HG02763 (cell line): ENCODE measurements at regions not wholly inside any gene's neighbourhood (a gene's known extent, or its start where the extent isn't known, plus 50 kb on each side); places are given as distances from the start of the nearest gene placed in this dataset.

ENCODE experiments used
- ATAC-seq: cut with Tn5 transposase; IDR thresholded peaks from one replicate; pipeline ENCODE4 v1.9.1; 2021; ENCODE audit warnings: mild to moderate bottlenecking, moderate library complexity; ENCODE audit not compliant: unreplicated experiment

DNA sequence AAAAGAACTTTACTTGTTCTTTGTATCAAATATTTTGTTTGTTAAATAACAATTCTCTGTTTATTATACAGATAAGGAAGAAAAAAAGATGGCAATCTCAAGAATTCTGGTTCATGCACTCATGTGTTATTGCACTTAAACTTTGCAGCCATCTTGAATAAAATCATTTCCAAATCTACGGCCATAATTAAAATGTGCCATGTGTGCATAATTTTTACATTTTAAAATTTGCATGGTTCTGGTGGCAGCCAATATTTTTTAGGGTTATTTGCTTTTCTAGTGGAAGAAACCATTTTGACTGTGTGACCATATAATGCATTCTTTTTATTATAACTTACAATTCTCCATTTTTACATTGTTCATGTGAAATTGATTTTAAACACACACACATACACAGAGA is 1518.1 kb upstream of the ZEB2 start:
- no peak for ATAC-seq

- ATAC-seq = no peak
Observed at GRCh38 chr2:146037334-146037870, 1517.5 kb upstream of the ZEB2 start.

DNA sequence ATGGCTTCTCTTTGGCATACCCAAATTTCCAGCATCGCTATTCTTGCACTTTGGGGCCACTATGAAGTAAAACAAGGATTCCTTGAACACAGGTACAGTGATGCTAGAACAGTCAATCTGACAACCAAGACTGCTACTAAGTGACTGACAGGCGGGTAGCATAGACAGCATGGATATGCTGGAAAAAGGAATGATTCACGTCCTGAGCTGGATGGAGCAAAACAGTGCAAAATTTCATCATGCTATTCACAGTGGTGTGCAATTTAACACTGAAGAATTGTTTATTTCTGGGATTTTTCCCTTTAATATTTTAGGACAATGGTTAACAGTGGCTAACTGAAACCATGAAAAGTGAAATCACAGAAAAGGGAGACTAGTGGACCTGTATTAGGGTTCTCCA is 1511.2 kb upstream of the ZEB2 start:
- no peak for ATAC-seq

DNA sequence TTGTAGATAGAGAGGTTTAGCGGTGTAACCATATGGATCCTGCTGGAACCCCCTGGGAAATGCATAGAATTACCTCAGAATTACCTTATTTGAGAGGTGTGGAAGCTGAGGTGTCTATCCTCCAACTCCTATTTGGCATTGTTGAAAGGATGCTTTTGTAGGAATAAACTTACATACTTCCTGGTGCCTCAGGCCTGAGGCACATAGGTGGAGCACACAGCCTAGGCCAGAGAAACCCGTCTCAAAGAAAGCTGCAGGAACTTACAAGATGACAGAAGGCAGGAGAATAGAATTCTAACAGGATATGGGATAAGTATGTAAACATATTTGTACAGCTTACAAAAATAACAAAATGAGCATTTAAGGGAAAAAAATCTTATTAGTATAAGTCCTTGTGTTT is 1507.2 kb upstream of the ZEB2 start:
- ATAC-seq = no peak

GRCh38 chr2:146025519-146025918 is 1505.6 kb upstream of the ZEB2 start:
- ATAC-seq = no peak

DNA sequence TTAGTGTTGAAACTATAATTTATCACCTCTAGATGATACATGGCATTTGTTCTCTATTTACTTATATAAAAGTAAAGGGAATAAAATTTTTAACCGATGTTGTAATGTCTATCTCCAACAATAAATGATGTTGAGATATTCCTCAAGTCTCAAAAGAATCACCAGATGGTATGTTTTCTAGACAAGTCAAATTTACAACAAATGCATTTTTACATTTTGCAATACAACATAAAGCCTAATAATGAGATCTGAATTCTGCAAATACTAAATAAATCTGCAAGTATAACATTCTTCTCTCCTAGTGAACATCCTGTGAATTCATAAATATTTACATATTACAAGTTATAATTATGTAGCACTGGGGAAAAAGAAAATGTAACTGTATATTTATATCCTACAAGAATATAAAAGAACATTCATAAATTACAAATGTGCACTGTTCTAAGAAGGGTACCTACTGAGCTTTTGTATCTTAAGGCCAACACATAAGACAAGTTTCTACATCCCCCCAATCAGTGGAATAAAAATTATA is 1504.4 kb upstream of the ZEB2 start:
- no peak for ATAC-seq

DNA sequence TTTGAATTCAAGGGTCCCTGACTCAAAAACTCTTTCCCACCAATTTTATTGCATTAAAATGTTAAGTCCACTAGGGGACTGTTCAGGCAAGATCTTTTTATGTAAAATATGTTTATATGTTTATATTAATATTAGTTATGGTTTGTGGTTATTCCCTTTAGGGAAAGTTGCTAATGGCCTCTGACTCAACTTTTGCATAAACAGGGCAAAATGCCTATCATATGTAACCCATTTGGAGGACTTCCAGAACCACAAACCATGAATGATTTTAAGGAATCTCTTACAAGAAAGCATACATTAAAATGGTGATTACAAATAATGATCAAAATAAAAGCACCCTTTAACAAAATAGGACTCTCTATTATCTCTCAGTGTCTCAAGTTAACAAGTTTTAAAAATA is 1484.5 kb upstream of the ZEB2 start:
- no peak for ATAC-seq

- no peak for ATAC-seq
Observed at GRCh38 chr2:146003337-146003736, 1483.4 kb upstream of the ZEB2 start.

DNA sequence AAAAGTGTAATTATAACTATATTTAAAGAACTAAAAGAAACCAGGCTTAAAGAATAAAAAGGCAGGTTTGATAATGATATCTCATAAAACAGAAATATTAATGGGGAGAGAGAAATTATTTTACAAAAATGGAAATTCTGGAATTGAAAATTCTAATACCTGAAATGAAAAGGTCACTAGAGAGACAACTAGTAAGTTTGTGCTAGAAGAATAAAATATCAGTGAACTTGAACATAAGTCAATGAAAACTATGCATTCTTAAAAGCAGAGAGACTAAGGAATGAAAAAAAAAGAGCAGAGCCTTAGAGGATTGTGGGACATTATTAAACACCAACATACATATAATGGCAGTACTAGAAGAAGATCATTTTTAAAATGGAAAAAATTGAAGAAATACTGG is 1475.0 kb upstream of the ZEB2 start:
- no peak for ATAC-seq

DNA sequence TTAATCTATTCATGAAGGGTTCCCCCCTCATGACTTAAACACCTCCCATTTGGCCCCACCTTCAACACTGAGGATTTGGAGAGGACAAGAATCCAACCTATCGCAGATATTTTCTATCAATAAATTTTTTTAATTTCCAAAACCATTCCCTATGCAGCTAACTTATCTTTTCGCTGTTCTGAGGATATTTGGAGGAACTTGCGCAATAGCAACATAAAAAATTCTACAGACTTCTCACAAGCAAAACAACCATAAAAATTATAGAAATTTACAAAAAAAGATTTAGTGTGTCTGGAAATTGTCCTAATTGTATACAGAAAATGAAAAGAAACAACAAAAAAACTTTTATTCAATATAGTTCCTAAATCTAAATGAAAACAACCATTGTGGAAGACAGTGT is 1472.7 kb upstream of the ZEB2 start:
- ATAC-seq = no peak

DNA sequence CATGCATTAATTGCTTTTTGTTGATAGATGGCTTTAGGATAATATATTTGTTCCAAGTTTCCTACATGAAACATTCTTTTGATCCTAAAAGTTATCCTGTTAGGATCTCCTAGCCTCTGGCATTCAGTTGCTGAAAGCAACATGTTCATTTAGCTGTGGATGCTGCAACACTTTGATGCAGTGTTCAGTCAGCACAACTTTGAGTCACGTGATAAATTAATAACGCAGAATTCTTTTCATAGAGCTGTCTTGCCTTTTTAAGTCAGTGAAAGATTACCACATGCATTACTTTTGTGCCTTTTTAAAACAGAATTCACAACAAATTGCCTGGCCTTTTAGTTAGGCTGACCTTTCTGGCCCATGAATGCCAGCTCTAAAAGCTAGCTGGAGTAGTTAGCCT is 1467.9 kb upstream of the ZEB2 start:
- no peak for ATAC-seq

DNA sequence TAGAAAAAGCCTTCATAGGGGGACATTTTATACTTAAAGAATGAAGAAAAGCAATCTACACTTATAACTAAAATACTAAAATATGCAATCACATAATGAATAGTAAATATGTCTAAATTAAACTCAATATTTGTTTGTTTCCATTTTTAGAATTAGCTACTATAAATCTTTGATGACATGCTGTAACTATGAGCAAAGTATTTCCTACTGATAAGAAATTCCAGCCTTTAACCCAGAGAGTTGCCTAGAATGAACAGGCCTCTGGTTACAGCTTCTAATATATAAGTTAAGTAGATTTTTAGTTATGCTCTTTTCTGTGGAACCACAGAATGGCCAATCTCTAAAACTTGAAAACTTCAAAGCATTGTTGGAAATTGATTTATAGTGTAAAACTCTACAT is 1465.6 kb upstream of the ZEB2 start:
- ATAC-seq = no peak

DNA sequence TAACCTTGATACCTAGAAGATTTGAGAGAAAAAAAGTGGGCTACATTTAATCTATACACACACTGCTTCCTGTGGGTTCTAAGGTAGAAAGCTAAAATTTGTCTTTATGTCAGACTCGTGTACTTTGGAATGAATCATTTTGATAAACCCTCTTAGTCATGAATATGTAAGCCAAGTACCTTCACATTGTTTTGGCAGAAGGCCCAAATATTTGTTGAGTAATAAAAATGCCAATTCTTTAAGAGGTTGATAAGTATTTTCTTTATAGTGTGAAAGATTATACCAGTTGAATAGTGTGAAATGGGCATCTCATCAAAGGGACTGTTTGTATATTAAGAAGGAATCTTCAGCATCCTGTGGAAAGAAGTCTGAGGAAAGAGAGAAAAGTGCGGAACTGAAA is 1464.7 kb upstream of the ZEB2 start:
- no peak for ATAC-seq

DNA sequence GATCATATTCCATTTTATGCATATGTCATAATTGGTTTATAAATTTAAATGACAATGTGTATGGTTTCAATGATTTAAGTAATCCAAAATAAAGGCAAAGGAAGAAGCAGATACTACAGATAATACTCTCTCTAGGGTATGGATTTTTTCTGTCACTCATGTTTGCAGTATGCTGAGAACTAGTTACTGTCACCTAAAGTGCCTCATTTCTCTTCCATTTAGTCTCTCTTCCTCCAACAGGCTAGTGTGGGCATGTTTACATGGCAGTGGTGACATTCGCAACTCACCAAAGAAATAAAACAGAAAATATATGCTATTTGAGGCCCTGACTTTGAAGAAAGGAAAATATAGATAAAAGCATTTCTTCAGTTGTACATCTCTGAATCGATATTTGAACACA is 1460.4 kb upstream of the ZEB2 start:
- no peak for ATAC-seq

DNA sequence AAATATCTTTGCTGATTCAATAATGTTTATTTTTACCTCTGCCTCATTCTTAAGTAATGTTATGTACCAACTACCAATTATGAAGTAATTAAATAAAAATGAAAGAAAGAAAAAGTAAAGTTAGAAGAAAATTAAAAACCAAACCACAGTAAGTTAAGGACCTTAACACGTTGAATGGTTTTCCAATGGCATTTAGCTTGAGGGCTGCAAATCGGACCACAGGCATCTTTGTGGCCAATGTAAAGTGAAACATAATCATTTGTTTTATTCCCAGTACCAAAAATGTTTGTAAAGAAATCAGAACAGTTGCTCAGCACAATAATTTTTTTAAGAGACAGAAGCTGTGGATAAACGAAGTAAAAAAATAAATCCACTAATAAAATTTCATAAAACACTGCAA is 1455.5 kb upstream of the ZEB2 start:
- ATAC-seq = no peak

DNA sequence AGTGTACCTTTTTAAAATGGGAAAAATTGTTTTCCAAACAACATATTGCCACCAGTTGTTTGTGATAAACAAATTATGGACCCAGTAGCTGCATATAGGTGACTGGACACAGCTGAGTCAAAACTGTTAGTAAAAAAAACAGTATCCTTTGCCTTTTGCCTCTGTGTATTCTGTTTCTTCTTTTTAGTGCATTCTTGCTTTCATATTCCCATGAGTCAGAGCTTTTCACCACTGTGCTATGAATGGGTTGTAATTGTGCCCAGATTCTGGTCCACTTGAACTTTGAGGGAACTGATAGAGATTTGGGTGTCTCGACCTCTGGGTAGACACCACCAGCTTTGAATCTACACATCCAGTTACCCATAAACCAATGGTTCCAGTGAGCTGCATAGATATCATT is 1441.9 kb upstream of the ZEB2 start:
- ATAC-seq = no peak

GRCh38 chr2:145960479-145961163 is 1440.7 kb upstream of the ZEB2 start:
- no peak for ATAC-seq

- no peak for ATAC-seq
Observed at GRCh38 chr2:145958611-145959010, 1438.7 kb upstream of the ZEB2 start.

DNA sequence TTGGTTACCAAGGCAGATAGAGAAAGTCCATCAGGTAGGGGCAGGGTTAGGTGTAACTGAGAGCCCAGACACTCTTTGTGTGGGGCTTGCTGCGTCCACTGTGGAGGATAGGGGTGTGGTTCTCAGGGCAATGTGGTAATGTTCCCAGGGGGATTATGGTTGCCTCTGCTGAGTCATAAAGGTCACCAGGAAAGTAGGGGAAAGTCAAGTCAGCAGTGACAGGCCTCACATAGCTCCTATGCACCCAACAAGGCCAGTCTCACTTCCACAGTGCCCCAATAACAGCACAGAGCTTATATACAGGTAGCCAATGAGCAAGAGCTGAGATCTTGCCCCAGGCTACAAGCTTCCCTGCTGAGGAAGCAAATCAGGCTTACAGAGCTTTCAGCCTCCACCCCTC is 1438.0 kb upstream of the ZEB2 start:
- no peak for ATAC-seq

GRCh38 chr2:145939949-145940348 is 1420.0 kb upstream of the ZEB2 start:
- no peak for ATAC-seq

DNA sequence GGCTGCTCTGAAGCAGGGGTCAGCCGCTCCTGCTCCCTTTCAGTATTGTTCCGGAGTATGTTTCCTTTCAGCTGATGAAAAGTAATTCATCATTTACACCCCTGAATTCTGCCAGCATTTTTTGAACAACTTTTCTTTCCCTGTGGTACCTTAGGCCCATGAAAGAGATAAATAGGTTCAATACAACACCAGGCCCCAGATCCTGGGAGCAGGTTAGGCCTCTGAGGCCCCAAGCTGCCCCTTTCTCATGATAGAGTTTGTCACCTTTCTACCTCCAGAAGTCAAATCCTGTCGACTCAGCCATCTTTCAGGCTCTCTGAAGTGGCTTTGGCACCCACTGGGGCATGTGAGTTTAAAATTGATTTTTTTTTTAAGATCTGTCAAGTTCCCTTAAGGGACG is 1415.1 kb upstream of the ZEB2 start:
- no peak for ATAC-seq

- ATAC-seq = no peak
Observed at GRCh38 chr2:145931781-145932395, 1412.0 kb upstream of the ZEB2 start.

DNA sequence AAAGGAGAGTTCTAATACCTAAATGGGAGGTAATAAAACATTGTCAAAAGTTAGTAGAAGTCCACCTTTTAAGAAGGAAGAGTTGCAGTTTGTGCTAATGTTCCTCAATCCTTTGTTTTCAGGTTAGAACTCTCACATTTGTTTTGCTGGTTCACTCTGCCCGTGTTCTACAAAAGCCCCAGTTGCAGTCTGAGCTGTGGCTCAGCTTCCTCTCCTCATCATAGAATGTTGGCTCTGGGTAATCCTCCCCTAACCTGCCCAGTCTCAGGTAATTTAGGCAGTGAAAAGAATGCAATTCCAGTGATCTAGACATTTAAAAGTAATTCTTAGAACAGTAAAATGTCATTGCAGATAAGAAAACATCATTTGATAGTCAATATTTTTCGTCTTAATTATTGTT is 1410.4 kb upstream of the ZEB2 start:
- ATAC-seq = no peak
